Small intestine (tissue), 7 donors: ENCODE measurements at regions not wholly inside any gene's neighbourhood (a gene's known extent, or its start where the extent isn't known, plus 50 kb on each side); places are given as distances from the start of the nearest gene placed in this dataset.

ENCODE experiments used
- DNase-seq, 2 donors: peaks; one replicate each; pipeline versions ENCODE4 v3.0.0 to v3.0.0-alpha.2; 2013
- FAIRE-seq: peaks from 2 replicates; lab custom pipeline; 2012; peaks lifted over from hg19 to GRCh38; lab: Jason Lieb, UNC
- H3K27ac ChIP-seq, 3 donors: one replicate each; pipeline ENCODE4 v1.5.1; 2013; ENCODE audit warnings: low read length in 2 of 3, mild to moderate bottlenecking in 2 of 3, control low read depth in 1 of 3, inconsistent platforms in 1 of 3, low read depth in 1 of 3, moderate library complexity in 1 of 3
- H3K27me3 ChIP-seq, 3 donors: one replicate each; pipeline ENCODE4 v1.6.1; 2013; ENCODE audit warnings: low read length in 3 of 3, inconsistent platforms in 1 of 3; ENCODE audit not compliant: control insufficient read depth in 3 of 3, insufficient read depth in 3 of 3
- H3K36me3 ChIP-seq, 3 donors: one replicate each; pipeline ENCODE4 v1.6.1; 2013; ENCODE audit warnings: low read length in 3 of 3, inconsistent platforms in 1 of 3, low read depth in 1 of 3, mild to moderate bottlenecking in 1 of 3, moderate library complexity in 1 of 3; ENCODE audit not compliant: control insufficient read depth in 3 of 3, insufficient read depth in 2 of 3
- H3K4me1 ChIP-seq, 3 donors: one replicate each; pipeline ENCODE4 v1.6.1; 2013; ENCODE audit warnings: low read length in 2 of 3, inconsistent platforms in 1 of 3, low read depth in 1 of 3, mild to moderate bottlenecking in 1 of 3, moderate library complexity in 1 of 3; ENCODE audit not compliant: control insufficient read depth in 3 of 3, insufficient read depth in 2 of 3
- H3K4me3 ChIP-seq, 3 donors: one replicate each; pipeline ENCODE4 v1.5.1; 2013; ENCODE audit warnings: low read length in 3 of 3, control low read depth in 1 of 3, inconsistent platforms in 1 of 3, low read depth in 1 of 3, mild to moderate bottlenecking in 1 of 3, moderate library complexity in 1 of 3
- H3K9me3 ChIP-seq, 2 donors: one replicate each; pipeline ENCODE4 v1.6.1; 2013; ENCODE audit warnings: low read depth in 1 of 2, low read length in 1 of 2; ENCODE audit not compliant: control insufficient read depth in 2 of 2, insufficient read depth in 1 of 2
- WGBS, 3 donors: extraction: QIAGEN DNeasy Blood & Tissue Kit; methylation state at CpG; one replicate each; pipeline ENCODE4 v1.1.7; 2013; 5-methylcytosine and 5-hydroxymethylcytosine counted together
- donor health status: healthy with polysubstance abuse.
- donor health status: control.
- donor health status: control.
- donor health status: Bipolar disorder and iron deficiency.
- donor health status: healthy.

DNA sequence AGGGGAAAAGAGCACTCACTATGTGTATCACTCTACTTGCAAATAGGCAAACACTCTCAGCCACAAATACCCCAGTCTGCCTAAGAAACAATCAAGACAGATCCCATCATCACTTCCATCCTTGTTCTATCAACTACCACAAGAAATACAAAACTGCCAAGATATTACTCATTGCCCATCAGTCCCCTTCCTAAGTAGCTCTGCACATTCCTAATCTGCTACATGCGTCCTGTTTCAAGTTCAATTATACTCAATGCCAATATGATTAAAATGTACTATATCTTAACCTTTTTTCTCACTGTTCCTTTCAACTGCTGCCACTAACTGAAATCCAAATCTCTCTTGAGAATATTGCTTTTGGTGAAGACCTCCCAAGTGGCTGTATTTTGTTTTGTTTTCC lies 1688.4 kb downstream of the PLA2G4A start:
- Histone ChIP-seq H3K4me3 (no peak overlapping the region), H3K4me1 (no peaks in the 10 kb centered on the region), H3K9me3 (no peaks in the 10 kb centered on the region), H3K27me3 (no peaks in the 10 kb centered on the region), H3K36me3 (no peaks in the 10 kb centered on the region), H3K27ac (no peak overlapping the region)
- 80 to 87% (median 85%) methylated on average over 1 of the region's 1 CpG for WGBS, 3 donors
- no peak for FAIRE-seq
- no peak for DNase-seq

- FAIRE-seq, result no peak
- no peak for DNase-seq
- H3K4me3 ChIP-seq, result no peak overlapping the region
- H3K9me3 ChIP-seq, result no peaks in the 10 kb centered on the region
- 33 to 47% (median 34%) methylated on average over 4 of the region's 4 CpGs for WGBS, 3 donors
- H3K4me1 ChIP-seq, result no peaks in the 10 kb centered on the region
- H3K36me3 ChIP-seq, result no peaks in the 10 kb centered on the region
- H3K27me3 ChIP-seq, result no peaks in the 10 kb centered on the region
- no peak overlapping the region for H3K27ac ChIP-seq
These were observed 1722.4 kb downstream of the PLA2G4A start for GRCh38 chr1:188551176-188551575.

GRCh38 chr1:188557053-188557452 lies 1728.3 kb downstream of the PLA2G4A start:
- no peaks in the 10 kb centered on the region for H3K9me3 ChIP-seq
- H3K4me3 ChIP-seq, result no peak overlapping the region
- no peaks in the 10 kb centered on the region for H3K36me3 ChIP-seq
- no peaks in the 10 kb centered on the region for H3K4me1 ChIP-seq
- no peak for FAIRE-seq
- no peaks in the 10 kb centered on the region for H3K27me3 ChIP-seq
- no peak overlapping the region for H3K27ac ChIP-seq
- DNase-seq, result no peak

GRCh38 chr1:188582911-188583532 lies 1754.3 kb downstream of the PLA2G4A start:
- FAIRE-seq (no peak), DNase-seq (no peak)
- no peaks in the 10 kb centered on the region for H3K36me3 ChIP-seq
- no peak overlapping the region for H3K27ac ChIP-seq
- H3K4me1 ChIP-seq, result no peaks in the 10 kb centered on the region
- H3K27me3 ChIP-seq, result no peaks in the 10 kb centered on the region
- H3K4me3 ChIP-seq, result no peak overlapping the region
- WGBS, 3 donors, result 65 to 80% (median 74%) methylated on average over 2 of the region's 2 CpGs
- no peaks in the 10 kb centered on the region for H3K9me3 ChIP-seq

DNA sequence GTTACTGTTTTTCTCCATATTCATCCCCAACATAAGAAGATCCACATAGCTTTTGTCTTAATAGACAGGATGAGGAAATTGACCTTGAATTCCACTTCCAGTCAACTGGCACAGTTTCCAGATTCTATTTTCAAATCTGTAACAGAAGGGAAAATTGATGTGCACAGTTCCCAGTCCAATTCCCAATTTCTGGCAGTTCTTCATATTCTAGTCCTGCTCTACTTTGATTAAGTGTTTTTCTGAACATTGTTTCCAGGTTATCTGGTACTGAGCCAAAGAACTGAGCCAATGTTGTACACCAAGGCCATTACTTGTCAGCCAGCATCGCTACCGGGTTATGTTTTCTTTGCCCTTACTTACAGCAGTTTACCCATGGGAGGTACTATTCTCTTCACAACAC lies 1755.4 kb downstream of the PLA2G4A start:
- FAIRE-seq (no peak), DNase-seq (no peak)
- Histone ChIP-seq H3K27ac (no peak overlapping the region), H3K27me3 (no peaks in the 10 kb centered on the region), H3K4me3 (no peak overlapping the region), H3K9me3 (no peaks in the 10 kb centered on the region), H3K36me3 (no peaks in the 10 kb centered on the region), H3K4me1 (no peaks in the 10 kb centered on the region)
- 78 to 94% (median 83%) methylated on average over 2 of the region's 2 CpGs for WGBS, 3 donors

DNA sequence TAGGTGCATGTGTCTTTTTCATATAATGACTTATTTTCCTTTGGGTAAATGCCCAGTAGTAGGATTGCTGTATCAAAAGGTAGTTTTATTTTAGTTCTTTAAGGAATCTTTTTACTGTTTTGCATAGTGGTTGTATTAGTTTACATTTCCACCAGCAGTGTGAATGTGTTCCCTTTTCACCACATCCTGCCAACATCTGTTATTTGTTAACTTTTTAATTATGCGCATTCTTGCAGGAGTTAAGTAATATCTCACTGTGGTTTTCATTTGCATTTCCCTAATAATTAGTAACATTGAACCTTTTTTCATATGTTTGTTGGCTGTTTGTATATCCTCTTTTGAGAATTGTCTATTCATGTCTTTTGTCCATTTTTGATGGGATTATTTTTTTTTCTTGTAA lies 1761.9 kb downstream of the PLA2G4A start:
- no peak overlapping the region for H3K27ac ChIP-seq
- no peak for DNase-seq
- H3K27me3 ChIP-seq, result no peaks in the 10 kb centered on the region
- no peaks in the 10 kb centered on the region for H3K9me3 ChIP-seq
- no peak for FAIRE-seq
- no peak overlapping the region for H3K4me3 ChIP-seq
- 92 to 97% (median 94%) methylated on average over 1 of the region's 1 CpG for WGBS, 3 donors
- H3K36me3 ChIP-seq, result no peaks in the 10 kb centered on the region
- H3K4me1 ChIP-seq, result no peaks in the 10 kb centered on the region

DNA sequence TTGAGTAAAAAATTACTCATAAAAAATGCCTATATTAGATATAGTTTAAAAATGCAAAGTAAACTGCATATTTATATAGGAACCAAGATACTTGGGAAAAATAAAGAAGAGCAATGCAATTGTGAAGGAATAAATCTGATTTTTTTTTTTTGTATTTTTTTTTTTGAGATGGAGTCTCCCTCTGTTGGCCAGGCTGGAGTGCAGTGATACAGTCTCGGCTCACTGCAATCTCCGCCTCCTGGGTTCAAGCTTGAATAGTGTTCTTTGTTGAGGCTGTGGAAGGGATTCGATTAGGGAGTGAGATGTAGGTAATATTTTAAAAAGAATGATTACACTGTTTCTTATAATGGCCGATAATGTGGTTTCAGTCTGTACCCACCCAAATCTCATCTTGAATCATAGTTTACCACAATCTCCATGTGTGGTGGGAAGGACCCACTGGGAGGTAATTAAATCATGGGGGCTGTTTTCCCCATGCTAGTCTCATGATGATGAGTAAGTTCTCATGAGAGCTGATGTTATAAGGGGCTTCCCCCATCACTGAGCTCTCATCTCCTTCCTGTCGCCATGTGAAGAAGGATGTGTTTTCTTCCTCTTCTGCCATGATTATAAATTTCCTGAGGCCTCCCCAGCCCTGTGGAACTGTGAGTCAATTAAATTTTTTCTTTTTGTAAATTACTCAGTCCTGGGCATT lies 1765.9 kb downstream of the PLA2G4A start:
- no peaks in the 10 kb centered on the region for H3K36me3 ChIP-seq
- no peaks in the 10 kb centered on the region for H3K4me1 ChIP-seq
- DNase-seq, result no peak
- no peak overlapping the region for H3K27ac ChIP-seq
- H3K4me3 ChIP-seq, result no peak overlapping the region
- H3K9me3 ChIP-seq, result no peaks in the 10 kb centered on the region
- FAIRE-seq, result peak; percentile 57
- H3K27me3 ChIP-seq, result no peaks in the 10 kb centered on the region
- WGBS, 3 donors, result 60 to 66% (median 63%) methylated on average over 5 of the region's 5 CpGs

- no peak for FAIRE-seq
- Histone ChIP-seq H3K36me3 (no peaks in the 10 kb centered on the region), H3K27me3 (no peaks in the 10 kb centered on the region), H3K27ac (no peak overlapping the region), H3K9me3 (no peaks in the 10 kb centered on the region), H3K4me3 (no peak overlapping the region), H3K4me1 (no peaks in the 10 kb centered on the region)
- 54 to 66% (median 58%) methylated on average over 2 of the region's 2 CpGs for WGBS, 3 donors
- no peak for DNase-seq
These were observed 1770.6 kb downstream of the PLA2G4A start for GRCh38 chr1:188599313-188599712.

GRCh38 chr1:188611432-188611831 lies 1782.7 kb downstream of the PLA2G4A start:
- WGBS, 3 donors, result 68 to 87% (median 75%) methylated on average over 4 of the region's 4 CpGs
- no peaks in the 10 kb centered on the region for H3K27me3 ChIP-seq
- H3K36me3 ChIP-seq, result no peaks in the 10 kb centered on the region
- H3K9me3 ChIP-seq, result peaks cover 0 to 4% of the 10 kb centered on the region in 2 donors
- no peak overlapping the region for H3K27ac ChIP-seq
- DNase-seq (no peak), FAIRE-seq (no peak)
- H3K4me1 ChIP-seq, result no peaks in the 10 kb centered on the region
- H3K4me3 ChIP-seq, result no peak overlapping the region
